GM18519 (cell line): ENCODE measurements at regions not wholly inside any gene's neighbourhood (a gene's known extent, or its start where the extent isn't known, plus 50 kb on each side); places are given as distances from the start of the nearest gene placed in this dataset.
"Not testable (repeated sequence)": the region's sequence is repeated elsewhere in the genome, so short reads cannot be mapped to it uniquely, and the experiment has no call there.

Experiments
- ATAC-seq: cut with Tn5 transposase; IDR thresholded peaks from one replicate; pipeline ENCODE4 v1.9.1; 2021; ENCODE audit warnings: mild to moderate bottlenecking, moderate library complexity; ENCODE audit not compliant: unreplicated experiment, low FRiP score

- ATAC-seq = no peak
Observed at GRCh38 chr4:132344924-132345828, 803.9 kb upstream of the PCDH10 start.

GRCh38 chr4:132346016-132346415, 803.1 kb upstream of the PCDH10 start:
- no peak for ATAC-seq

GRCh38 chr4:132351606-132352005, 797.5 kb upstream of the PCDH10 start:
- not testable (repeated sequence) for ATAC-seq

- no peak for ATAC-seq
Observed at GRCh38 chr4:132382243-132382642, 766.9 kb upstream of the PCDH10 start.

- no peak for ATAC-seq
Observed at GRCh38 chr4:132383571-132384199, 765.4 kb upstream of the PCDH10 start.

GRCh38 chr4:132384709-132385108, 764.4 kb upstream of the PCDH10 start:
- ATAC-seq = no peak

GRCh38 chr4:132386130-132386529, 763.0 kb upstream of the PCDH10 start:
- ATAC-seq = no peak

- no peak for ATAC-seq
Observed at GRCh38 chr4:132387060-132387459, 762.0 kb upstream of the PCDH10 start.

- no peak for ATAC-seq
Observed at GRCh38 chr4:132395561-132395960, 753.5 kb upstream of the PCDH10 start.

- no peak for ATAC-seq
Observed at GRCh38 chr4:132396636-132397035, 752.5 kb upstream of the PCDH10 start.

- no peak for ATAC-seq
Observed at GRCh38 chr4:132417220-132417619, 731.9 kb upstream of the PCDH10 start.

- no peak for ATAC-seq
Observed at GRCh38 chr4:132427125-132427524, 722.0 kb upstream of the PCDH10 start.

GRCh38 chr4:132437117-132437516, 712.0 kb upstream of the PCDH10 start:
- ATAC-seq = no peak

GRCh38 chr4:132445386-132445785, 703.7 kb upstream of the PCDH10 start:
- ATAC-seq = no peak

- not testable (repeated sequence) for ATAC-seq
Observed at GRCh38 chr4:132457987-132458386, 691.1 kb upstream of the PCDH10 start.

- no peak for ATAC-seq
Observed at GRCh38 chr4:132479543-132479942, 669.6 kb upstream of the PCDH10 start.

GRCh38 chr4:132488555-132488954, 660.5 kb upstream of the PCDH10 start:
- ATAC-seq = no peak

GRCh38 chr4:132493476-132493875, 655.6 kb upstream of the PCDH10 start:
- no peak for ATAC-seq

GRCh38 chr4:132495267-132495812, 653.8 kb upstream of the PCDH10 start:
- not testable (repeated sequence) for ATAC-seq

- ATAC-seq = no peak
Observed at GRCh38 chr4:132498215-132498614, 650.9 kb upstream of the PCDH10 start.

- no peak for ATAC-seq
Observed at GRCh38 chr4:132502096-132502552, 647.0 kb upstream of the PCDH10 start.
